GM19467 (cell line): ENCODE measurements at regions not wholly inside any gene's neighbourhood (a gene's known extent, or its start where the extent isn't known, plus 50 kb on each side); places are given as distances from the start of the nearest gene placed in this dataset.

Experiments used
- ATAC-seq: cut with Tn5 transposase; IDR thresholded peaks from one replicate; pipeline ENCODE4 v1.9.1; 2021; ENCODE audit warnings: mild to moderate bottlenecking, moderate library complexity; ENCODE audit not compliant: unreplicated experiment

DNA sequence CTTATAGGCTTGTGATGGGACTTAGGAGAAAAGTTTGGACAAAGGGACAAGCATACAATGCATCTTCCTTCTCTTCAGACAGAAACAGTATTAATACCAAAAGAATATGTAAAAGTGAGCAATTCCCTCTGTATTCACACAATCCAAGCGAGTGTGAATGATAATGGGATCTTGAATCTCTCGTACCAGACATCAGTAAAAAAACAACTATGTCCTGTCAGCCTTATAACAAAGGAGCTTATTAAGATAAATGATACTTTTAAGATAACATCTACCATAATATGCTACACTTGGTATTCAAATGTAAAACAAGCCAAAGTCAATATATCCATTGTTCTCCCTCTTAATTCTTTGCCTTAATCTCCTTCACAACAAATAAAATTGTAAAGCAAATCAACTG is 288.6 kb upstream of the CNTN6 start:
- no peak for ATAC-seq

DNA sequence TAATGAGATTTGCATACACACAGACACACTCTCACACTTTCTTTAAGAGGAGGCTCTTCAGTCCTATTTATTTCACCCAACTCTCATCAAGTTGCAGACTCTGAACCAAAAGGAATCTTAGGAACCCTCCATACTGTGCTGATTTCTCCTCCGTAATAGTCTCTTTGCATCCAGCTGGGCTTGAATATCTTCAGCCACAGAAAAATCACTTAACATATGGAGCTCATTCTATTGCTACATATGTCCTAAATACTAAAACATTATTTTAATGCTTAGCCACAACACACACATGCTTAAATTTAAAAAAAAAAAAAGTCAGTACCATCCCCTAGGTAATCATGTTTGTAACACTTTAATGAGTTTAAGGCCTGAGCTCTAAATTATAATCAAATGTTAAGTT is 287.5 kb upstream of the CNTN6 start:
- ATAC-seq = no peak

DNA sequence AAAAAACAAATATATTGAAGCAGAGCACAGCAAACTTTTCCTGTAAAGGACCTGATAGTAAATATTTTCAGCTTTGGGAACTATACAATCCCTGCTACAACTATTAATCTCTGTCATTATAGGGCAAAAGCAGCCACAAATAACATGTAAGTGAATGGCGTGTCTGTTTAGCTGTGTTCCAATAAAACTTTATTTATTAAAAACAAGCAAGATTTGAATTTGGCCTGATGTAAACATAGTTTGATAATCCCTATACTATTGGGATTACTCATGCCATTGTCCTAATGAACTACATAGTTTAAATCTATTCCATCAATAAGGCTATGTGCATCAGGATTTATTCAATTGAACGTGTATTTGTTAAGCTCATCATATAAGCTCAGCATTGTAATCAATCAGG is 286.8 kb upstream of the CNTN6 start:
- ATAC-seq = no peak

DNA sequence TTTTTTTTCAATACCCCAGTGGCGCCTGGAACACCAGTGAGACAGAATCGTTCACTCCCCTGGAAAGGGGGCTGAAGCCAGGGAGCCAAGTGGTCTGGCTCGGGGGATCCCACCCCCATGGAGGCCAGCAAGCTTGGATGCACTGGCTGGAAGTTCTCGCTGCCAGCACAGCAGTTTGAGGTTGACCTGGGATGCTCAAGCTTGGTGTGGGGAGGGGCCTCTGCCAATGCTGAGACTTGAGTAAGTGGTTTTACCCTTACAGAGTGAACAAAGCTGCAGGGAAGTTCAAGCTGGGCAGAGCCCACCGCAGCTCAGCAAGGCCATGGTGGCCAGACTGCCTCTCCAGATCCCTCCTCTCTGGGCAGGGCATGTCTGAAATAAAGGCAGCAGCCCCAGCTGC is 276.2 kb upstream of the CNTN6 start:
- ATAC-seq = no peak

DNA sequence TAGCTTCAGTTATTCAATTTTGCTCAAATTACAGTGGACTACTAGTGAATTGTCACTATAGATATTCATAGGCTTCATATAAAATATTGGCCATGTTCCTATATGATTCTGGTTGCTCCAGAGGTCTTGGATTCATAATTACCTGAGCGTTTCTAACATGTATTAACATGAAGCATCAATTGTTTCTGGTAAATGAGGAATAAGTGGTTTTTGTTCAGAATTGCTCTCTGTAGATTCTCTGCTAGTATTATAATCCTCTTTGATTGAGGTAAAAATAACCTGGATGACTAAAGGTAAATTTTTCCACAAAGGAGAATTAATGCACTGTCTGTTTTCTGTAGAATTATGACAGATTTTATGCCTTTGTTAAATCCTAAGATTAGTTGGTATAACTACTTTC is 258.1 kb upstream of the CNTN6 start:
- ATAC-seq = no peak

DNA sequence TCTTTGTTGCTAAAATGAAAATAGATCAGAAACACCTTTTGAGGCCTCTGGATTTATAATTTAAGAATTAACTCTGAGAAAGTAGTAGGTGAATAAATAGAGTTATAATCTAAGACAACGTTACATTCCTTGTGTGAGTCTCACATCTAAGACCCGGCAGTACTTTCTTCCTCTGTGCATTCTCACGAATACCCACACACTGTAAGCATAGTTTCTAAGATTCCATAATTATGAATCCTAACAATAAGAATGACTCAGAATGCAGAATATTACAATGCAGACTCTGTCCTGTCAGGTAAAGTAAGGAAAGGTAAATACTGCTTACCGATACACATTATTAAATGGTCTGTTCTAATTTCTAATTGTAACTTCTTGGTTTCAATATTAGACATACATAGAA is 257.7 kb upstream of the CNTN6 start:
- no peak for ATAC-seq

DNA sequence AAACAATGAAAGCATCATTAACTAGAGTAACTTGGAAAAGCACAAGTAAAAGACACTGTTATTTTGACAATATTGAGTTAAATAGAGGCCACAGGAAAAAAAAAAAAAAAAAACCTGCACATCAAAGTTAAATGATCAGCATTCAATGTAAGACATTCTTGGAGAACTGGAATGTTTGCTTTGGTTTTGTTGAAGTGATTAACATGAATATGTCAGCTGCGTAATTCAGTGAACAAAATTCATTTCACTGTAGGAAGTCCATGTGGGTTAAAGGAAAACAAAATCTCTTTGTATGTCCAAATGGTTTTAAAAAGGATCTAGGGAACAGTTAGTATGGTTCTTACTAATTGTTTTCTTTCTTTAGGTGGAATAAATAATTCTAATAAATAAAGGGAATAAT is 252.8 kb upstream of the CNTN6 start:
- no peak for ATAC-seq

DNA sequence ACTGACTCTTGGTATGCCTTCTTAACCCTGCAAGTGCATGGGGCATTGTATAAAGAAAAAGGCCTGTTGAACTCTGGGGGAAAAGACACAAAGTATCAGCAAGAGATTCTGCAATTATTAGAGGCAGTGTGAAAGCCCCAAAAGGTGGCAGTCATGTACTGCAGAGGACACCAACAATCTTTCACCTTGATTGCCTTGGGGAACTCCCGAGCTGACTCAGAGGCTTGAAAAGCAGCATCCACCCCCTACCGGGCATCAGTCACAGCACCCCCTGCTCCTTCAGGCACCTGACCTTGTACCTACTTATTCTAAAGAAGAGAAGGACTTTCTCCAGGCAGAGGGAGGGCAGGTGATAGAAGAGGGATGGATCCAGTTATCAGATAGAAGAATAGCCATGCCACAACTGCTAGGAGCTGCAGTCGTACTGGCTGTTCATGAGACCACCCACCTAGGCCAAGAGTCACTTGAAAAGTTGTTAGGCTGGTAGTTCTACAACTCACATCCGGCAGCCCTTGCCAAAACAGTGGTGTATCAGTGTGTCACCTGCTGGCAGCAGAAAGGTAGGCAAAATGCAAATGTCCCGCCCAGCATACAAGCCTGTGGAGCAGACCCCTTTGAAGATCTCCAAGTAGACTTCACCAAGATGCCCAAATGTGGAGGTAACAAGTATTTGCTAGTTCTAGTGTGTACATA is 241.6 kb upstream of the CNTN6 start:
- ATAC-seq = no peak

DNA sequence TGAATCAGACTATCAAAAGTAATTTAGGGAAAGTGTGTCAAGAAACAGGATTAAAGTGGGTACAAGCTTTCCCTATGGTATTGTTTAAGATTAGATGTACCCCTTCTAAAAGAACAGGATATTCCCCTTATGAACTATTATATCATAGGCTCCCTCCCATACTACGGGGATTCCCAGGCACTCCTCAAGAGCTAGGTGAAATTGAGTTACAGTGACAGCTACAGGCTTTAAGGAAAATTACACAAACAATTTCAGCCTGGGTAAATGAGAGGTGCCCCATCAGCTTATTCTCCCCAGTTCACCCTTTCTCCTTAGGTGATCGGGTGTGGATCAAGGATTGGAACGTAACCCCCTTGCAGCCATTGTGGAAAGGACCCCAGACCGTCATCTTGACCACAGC is 240.8 kb upstream of the CNTN6 start:
- no peak for ATAC-seq

DNA sequence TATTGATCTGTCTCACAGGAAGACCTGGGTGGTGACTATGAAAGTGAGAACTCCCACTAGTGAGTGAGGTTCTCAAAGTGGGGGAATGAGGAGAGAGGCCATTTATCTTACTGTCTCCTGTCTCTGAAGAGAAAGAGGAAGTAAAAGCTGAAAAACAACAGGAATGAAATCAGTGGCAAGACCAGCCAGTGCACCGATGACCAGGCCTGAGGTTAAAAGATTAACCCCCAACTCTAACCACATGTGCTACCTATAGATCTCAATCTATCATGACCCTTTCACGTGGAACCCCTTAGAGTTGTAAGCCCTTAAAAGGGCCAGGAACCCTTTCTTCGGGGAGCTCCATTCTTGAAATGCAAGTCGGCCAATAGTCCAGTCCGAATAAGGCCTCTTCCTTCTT is 239.3 kb upstream of the CNTN6 start:
- no peak for ATAC-seq

DNA sequence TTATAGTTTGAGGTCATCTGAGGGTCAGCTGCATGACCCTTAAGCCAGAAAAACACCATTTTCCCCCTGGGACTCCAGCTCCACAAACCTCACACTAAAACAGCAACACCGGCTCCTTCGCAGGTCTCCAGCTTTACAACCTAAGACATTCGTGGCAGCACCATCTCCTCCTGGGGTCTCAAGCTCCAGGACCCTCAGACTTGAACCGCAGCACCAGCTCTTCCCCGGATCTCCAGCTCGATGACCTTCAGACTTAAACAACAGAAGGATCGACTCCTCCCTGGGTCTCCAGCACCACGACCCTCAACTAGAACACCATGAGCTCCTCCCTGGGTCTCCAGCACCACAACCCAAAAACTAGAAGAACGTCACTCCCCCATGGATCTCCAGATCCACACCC is 233.7 kb upstream of the CNTN6 start:
- ATAC-seq = no peak

DNA sequence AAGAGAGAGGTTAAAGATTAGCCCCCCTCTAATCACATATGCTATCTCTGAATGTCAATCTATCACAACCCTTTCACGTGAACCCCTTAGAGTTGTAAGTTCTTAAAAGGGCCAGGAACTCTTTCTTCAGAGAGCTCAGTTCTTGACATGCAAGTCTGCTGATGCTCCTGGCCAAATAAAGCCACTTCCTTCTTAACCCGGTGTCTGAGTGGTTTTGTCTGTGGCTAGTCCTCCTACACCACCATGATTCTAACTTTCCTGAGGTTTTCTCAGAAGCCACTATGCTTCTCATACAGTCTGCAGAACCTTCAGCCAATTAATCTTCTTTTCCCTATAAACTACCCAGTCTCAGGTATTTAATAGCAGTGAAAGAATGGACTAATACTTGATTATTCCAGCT is 231.1 kb upstream of the CNTN6 start:
- no peak for ATAC-seq

DNA sequence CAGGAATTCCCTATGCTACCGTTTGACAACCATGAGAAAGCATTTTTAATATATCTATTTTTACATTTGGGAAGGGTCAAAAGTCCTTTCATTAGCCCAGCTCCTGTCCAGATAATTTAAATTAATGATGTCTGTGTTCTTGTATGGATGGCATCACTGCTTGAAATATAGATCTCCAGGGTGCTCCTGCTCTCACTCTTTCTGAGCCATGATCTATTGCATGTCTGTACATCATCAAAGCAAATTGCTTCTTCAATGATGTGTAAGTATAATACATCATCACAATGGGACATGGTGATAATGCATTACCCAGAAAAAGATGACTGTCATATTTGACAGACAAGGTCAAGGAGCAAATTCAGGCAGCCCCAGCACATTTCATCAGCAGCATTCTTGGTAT is 223.6 kb upstream of the CNTN6 start:
- ATAC-seq = no peak

DNA sequence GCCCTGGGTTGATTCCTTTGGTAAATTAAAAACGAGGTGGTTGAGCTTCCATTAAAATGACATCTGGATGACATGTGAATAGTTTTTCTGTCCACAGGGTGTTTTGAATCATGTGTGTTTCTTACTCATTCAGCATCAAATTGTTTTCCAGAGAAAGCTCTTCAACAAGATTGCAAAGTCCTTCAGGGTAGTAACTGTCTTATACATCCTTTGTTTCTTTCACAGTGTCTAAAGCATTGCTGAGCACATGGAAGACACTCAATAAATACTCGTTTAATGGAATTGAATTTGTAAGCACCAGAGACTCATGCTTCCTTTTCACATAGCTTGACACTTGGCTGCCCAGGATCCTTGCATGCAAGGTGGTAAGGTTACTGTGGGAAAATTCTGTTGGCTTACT is 223.1 kb upstream of the CNTN6 start:
- ATAC-seq = no peak

DNA sequence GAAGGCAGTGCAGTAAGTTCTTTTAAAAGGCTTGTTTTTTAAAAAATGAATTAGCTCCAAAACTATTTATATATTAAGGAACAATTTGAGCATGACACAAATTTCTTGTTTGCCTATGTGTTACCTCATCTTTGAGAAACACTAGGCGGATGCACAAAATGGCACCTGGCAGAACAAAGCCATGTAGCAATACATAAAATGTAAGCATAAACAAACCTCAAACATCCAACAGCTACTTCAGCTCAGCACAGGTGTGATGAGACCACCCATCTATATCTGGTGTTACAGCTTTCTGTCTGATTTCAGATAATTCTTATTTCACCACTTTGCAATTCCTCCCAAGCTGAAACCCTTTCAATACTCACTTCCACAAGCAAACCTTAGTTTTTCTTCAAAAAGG is 221.2 kb upstream of the CNTN6 start:
- no peak for ATAC-seq

DNA sequence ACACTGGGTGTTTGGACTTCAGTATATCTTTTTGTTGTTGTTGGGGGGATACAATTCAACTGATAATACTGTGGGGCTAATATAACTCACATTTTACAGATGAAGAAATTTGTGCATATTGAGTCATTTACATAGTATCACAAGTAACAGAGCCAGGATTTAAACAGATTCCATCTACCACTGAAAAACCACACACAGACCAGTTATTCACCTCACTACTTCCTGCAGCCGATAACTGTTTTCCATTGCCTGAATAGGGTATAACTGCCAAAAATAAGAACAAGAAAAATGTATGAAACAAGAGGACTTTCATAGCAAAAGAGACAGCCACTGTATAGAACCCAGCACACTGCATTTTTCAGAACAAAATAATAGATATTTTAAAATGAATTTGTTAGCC is 215.8 kb upstream of the CNTN6 start:
- no peak for ATAC-seq

DNA sequence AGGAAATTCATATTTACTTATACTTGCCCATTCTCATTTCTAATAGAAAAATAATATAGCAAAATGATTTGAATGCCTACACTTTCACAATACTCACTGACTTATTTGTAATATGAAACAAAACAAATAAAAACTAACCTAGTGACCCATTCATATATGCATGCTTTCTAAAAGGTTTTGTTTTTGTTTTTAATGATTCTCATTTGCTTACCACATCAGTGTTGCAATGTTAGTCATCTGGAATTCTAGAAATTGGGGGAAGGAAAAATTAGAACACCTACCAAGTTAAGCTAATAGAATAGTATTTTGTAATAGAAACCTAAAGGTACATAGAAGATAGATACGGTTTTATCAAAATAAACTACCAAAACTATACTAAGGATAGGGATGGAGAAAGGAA is 214.1 kb upstream of the CNTN6 start:
- no peak for ATAC-seq

DNA sequence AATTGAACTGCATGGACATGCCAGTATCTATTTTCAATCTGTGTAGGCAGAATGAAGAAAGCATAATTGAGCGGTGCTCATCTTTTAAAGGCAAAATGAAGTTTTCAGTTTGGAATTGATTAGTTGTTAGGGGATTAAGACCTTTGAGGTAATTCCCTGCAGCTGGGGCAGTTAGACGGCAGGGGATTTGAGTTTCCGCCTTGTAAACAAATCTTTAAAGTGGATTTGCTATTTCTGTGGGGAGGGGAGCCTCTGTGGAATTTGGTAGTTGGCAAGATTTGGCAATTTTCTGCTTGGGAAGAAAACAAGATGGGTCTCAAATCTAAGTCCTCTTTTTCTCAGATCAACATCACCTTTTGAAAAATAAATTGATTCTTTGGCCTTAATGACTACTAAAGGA is 212.5 kb upstream of the CNTN6 start:
- ATAC-seq = no peak

DNA sequence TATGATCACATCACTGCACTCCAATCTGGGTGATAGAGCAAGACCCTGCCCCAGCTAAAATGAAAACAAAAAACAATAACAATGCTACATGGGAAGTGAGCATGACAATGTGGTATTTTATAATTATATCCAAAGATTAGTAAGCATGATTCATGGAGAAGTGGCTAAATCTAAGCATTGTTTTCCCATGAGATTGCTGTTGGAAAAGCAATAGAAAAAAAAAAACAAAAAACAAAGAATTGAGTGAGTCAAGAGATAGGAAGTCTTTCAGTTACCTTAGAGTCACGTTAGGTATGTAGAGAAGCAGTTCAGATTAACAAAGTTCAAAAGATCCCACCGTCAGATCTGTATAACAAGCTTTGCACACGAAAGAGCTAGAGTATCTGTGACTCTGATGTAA is 210.3 kb upstream of the CNTN6 start:
- ATAC-seq = no peak

DNA sequence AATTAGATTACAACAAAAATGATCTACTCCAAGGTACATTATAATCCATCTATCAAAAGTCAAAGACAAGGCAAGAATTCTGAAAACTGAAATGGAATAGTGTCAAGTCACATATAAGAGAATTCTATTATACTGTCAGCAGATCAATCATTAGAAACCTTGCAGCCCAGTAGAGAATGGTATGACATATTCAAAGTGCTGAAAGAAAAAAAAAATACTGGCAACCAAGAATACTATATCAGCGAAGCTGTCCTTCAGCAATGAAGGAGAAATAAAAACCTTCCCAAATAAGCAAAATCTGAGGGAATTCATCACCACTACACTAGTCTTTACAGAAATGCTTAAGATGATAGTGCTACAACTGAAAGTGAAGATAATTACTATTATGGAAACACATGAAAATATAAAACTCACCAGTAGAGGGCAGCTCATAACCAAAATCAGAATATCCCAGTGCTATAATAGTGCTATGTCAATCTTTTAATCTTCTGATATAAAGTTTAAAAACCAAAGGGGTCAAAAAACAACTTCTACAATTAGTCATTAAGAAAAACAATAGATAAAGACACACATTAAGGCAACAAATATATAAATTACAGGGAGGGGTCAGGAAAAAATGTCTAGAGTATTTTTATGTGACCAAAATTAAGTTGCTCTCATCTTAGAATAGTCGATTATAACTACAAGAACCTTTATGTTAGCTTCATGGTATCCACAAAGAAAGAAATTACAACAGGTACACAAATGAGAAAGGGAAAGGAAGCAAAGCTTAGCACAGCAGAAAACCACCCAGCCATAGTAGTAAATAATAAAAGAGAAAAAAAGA is 190.7 kb upstream of the CNTN6 start:
- ATAC-seq = peak; percentile 79

DNA sequence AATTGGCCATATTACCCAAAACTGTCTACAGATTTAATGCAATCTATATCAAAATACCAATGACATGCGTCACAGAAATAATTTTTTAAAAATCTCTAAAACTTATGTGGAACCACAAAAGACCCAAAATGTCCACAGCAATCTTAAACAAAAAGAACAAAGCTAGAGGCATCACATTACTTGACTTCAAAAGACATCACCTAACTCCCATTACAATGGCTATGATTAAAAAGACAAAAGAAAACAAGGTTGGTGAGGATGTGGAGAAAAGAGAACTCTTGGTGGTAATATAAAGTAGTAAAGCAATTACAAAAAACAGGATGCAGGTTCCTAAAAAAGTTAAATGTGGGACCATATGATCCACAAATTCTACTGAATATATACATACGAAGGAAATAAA is 187.6 kb upstream of the CNTN6 start:
- ATAC-seq = no peak

DNA sequence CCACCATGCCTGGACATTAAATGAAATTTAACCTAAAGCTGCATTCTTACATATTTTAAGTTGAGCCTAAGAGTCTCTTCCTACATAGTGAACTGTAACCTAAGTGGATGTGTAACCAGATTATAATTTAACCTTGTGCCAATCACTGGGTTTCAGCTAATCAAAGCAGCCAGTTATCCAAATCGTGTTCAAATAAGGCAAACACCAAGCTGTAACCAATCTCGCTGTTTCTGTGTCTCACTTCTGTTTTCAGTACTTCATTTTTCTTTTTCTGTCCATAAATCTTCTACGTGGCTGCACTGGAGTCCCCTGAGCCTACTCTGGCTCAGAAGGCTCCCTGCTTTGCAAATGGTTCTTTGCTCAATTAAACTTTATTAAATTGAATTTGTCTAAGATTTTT is 186.1 kb upstream of the CNTN6 start:
- no peak for ATAC-seq

DNA sequence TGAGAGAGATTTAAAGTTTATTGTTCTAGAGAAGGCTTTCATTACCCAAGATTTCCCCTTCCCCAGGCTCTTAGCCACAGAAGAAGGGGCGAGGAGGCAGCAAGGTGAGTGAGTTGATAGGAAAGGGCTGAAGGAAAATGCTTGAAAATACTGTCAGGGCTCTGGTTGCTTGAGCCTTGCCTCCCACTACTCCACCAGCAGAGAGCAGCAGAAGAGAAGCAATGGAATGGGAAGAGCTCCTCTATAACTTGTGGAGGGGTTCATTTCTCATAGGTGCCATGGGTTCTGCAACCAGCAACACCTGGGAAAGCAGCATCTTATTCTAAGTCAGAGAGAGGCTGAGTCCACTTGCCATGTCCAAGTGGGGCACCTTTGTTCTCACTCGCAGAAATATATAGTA is 184.0 kb upstream of the CNTN6 start:
- ATAC-seq = no peak
